HG02610 (cell line): ENCODE measurements at regions not wholly inside any gene's neighbourhood (a gene's known extent, or its start where the extent isn't known, plus 50 kb on each side); places are given as distances from the start of the nearest gene placed in this dataset.
"Not testable (repeated sequence)": the region's sequence is repeated elsewhere in the genome, so short reads cannot be mapped to it uniquely, and the experiment has no call there.

ENCODE experiments used
- ATAC-seq: cut with Tn5 transposase; IDR thresholded peaks from one replicate; pipeline ENCODE4 v1.9.1; 2021; ENCODE audit warnings: mild to moderate bottlenecking, moderate library complexity; ENCODE audit not compliant: unreplicated experiment

DNA sequence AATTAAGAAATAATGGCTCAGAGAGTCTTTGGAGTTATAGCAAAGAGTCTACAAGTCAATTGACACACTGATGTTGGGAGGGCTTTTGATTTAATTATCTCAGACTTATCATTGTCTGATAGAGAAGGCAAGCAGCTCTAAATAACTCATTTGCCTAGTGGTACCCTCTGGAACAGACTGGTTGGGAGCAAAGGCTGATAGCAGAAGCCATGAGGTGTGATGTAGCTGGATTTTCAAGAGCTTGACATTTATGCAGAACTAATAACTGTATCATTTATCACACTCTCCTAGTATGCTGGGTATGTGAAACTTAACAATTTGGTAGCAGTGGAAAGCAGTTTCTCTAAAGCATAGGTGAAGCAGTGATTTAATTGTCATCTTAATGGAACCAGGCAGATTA is 380.6 kb downstream of the TENT5A start:
- no peak for ATAC-seq

DNA sequence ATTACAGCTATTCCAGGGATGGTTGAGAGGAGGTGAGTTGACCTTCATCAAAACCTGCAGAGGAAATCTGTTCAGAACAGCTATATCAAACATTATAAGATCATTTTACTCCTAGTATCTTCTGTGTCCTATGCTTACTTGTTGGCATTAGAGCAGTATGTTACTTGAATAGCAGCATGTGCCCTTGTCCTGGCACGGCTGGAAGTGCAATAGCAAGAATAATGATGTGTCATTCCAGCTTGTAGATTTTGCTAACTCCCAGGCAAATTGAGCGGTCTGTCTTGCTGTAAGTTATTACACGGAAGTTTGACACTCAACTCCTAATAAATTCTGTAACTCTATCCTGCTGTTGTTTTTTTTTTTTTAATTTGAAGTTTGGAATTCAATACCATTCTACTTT is 385.5 kb downstream of the TENT5A start:
- no peak for ATAC-seq

GRCh38 chr6:81362246-81362645 is 390.2 kb downstream of the TENT5A start:
- ATAC-seq, result no peak

DNA sequence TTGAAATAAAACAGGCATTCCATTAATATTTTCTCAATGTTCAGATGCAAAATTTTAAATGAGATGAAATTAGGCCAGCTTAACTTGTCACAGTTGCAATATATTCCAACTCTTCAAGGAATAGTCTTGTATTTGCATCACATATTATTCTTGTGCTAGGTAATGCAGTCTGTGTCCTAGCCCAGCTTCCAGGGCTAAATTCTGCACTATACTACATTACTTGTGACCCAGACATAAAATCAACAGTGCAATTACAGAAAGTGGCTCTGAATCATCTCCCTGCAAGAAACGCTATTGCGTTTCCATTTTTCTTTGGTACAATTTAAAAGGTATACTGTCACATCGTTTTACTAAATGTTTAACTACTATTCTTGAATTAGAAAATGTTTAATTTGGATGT is 399.2 kb downstream of the TENT5A start:
- no peak for ATAC-seq

DNA sequence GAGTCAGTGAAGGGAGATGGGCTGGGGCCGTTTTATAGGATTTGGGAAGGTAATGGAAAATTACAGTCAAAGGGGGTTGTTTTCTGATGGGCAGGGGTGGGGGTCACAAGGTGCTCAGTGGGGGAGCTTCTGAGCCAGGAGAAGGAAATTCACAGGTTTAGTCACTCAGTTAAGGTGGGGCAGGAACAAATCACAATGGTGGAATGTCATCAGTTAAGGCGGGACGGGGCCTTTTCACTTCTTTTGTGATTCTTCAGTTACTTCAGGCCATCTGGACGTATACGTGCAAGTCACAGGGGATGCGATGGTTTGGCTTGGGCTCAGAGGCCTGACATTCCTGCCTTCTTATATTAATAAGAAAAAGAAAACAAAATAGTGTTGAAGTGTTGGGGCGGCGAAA is 408.5 kb downstream of the TENT5A start:
- not testable (repeated sequence) for ATAC-seq

GRCh38 chr6:81340946-81341345 is 411.5 kb downstream of the TENT5A start:
- ATAC-seq, result no peak

GRCh38 chr6:81331526-81331925 is 421.0 kb downstream of the TENT5A start:
- no peak for ATAC-seq

GRCh38 chr6:81328700-81329099 is 423.8 kb downstream of the TENT5A start:
- ATAC-seq, result no peak

- ATAC-seq, result no peak
These were observed 425.5 kb downstream of the TENT5A start for GRCh38 chr6:81326881-81327561.

DNA sequence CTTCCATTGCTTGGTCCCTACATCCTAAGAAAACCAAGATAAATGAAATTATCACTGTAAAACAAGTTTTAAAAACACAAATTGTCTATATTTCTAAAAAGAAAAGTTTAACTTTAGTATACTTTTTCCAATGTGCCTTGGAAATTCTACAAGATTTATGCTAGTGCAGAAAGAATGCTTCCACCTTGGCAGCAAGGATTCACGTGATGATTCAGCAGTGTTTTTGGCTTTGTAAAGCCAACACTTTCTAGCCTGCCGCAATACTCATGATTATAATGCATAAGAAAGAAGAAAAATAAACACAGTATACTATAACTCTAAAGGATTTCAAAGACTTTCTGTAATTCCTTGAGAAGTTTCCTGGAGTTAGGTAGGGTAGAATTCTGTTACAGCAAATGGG is 442.7 kb downstream of the TENT5A start:
- ATAC-seq, result no peak

GRCh38 chr6:81308577-81309279 is 443.8 kb downstream of the TENT5A start:
- ATAC-seq, result no peak

DNA sequence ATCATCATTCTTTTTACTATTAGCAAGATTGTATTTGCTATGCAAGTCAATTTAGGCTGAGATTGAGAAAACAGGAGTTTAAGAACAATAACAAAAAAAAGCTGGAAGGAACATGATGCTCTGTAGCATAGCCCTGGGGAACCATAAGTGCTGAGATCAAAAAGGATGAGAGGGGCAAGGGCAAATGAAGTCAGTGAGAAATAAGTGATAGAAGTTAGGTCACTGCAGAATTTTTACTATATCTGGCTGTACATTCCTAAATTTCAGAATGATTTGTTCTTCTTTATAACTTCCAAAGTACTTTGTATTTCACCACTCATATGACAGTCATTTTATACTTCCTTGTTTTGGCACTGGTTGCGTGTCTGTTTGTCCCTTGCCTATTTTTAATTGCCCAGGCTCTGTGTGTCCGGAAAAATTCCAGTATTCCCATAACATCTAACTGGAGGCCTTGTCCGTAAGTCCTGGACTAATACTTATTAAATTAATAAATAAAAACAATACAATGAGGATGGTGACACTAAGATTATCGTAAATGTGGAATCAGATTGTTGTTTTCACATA is 444.7 kb downstream of the TENT5A start:
- ATAC-seq, result no peak

DNA sequence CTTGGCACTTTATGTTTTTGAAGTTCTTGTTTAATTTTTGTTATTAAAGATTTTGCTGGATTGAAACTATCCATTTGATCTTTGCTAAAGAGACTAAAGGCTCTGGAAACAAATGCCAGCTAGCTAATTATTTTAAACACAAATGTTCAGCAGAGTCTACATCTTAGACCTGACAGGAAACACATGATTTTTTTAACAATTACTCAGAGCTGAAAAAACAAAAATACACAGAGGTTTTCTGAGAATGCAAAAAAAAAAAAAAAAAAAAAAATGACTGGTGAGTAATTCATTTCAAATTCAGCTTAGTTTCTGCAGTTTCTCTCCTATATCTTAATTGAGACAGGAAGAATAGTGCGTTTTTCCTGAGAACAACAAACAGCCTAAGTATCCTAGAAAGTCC is 448.0 kb downstream of the TENT5A start:
- no peak for ATAC-seq

DNA sequence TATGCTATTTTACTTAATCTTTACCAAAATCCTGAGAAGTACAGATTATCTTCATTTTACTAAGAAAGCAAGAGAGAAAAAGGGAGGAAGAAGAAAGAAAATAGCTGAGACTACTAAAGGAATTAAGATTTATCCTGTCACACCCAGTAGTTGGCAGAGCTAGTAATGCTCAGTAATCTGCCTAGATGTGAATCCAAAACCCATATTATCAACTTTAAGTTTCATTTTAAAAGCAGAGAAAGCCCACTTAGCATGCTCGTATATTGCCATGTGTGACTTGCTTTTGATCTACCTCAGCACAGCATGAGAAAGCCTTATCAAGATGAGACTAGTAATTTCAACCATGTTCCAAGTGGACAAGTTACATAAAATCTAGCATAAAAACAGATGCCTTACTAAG is 451.5 kb downstream of the TENT5A start:
- ATAC-seq, result no peak

DNA sequence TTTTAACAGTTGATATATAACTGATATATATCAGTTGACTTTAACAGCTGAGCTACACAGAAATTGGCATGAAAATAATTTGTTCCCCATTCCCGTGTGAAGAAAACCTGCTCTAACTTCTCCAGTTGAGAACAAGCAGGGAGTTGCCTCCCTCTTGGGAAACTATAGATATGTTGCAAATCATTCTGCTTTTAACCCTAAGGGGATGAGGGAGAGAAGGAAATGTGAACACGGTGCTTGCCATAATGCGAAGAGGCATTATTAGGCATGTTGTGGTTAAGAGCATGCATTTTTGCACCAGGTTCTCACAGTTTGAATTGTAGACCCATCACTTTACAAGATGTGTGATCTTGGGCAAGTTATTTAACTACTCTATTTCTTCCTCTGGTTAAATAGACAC is 453.7 kb downstream of the TENT5A start:
- ATAC-seq, result no peak

- no peak for ATAC-seq
These were observed 457.2 kb downstream of the TENT5A start for GRCh38 chr6:81295310-81295709.

DNA sequence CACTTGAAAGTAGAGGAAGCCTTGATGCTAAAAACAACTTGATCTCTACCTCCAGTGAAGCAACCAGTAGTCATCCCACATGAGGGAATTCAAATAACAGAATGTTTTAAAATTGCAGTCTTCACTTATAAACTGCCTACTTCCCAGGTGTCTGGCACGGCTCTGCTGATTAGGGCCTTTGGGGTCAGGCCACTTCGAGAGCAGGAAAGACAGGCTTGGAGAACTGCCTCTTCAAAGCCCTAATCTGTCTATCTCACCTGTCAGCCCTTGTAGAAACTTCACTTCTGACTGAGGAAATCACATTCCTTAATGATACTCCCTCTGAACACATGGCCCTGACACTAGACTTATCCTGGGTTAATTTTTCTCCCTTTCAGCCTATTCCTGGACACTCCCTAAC is 458.6 kb downstream of the TENT5A start:
- no peak for ATAC-seq

GRCh38 chr6:81289229-81289628 is 463.3 kb downstream of the TENT5A start:
- no peak for ATAC-seq

GRCh38 chr6:81265106-81265505 is 487.4 kb downstream of the TENT5A start:
- ATAC-seq, result no peak

GRCh38 chr6:81263531-81264168 is 488.8 kb downstream of the TENT5A start:
- ATAC-seq, result no peak

DNA sequence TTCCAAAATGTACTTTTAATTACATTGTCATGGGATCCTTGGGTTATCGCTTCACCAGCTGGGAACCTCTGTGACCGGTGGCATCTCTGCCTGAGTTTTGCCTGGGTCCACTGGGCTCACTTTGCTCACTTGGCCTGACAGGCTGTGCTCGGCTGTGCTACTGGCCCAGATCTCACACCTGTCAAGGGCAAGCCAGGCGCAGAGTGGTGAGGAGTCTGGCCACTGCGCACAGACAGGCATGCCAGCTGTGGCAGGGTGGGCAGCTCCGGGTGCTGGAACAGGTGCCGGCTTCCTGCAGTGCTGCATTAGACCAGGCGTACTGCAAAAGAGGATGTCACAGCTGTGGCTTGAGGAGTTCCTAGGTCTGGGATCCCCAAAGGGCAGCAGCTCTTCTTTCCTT is 489.8 kb downstream of the TENT5A start:
- no peak for ATAC-seq

DNA sequence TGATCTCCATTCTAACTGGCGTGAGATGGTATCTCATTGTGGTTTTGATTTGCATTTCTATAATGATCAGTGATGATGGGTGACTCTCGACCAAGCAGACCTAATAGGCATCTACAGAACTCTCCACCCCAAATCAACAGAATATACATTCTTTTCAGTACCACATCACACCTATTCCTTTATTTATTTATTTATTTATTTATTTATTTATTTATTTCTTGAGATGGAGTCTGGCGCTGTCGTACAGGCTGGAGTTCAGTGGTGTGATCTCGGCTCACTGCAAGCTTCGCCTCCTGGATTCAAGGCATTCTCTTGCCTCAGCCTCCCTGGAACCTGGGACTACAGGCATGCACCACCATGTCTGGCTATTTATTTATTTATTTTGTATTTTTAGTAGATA is 496.3 kb downstream of the TENT5A start:
- ATAC-seq, result not testable (repeated sequence)
